HepG2 (cell line): ENCODE measurements at regions not wholly inside any gene's neighbourhood (a gene's known extent, or its start where the extent isn't known, plus 50 kb on each side); places are given as distances from the start of the nearest gene placed in this dataset.

Source experiments
- ATAC-seq: fragments of 200-7000 bp; cut with Tn5 transposase; 3 replicates; pipeline ENCODE4 v1.9.1; 2020; ENCODE audit warnings: mild to moderate bottlenecking, moderate library complexity
- BruUV-seq: library from RNA; stranded (reverse); fragments of 400-500 nt; replicated peaks from 2 replicates; lab custom pipeline; 2021; lab: Mats Ljungman, UMichigan
- CTCF ChIA-PET: fragments of 300-600 bp; formaldehyde crosslinking; extraction: SDS; loops from one replicate; lab custom pipeline; 2021; ENCODE audit warnings: low total read pairs, inconsistent platforms, low intra/inter-chr PET ratio; lab: Yijun Ruan, JAX
- POLR2A ChIA-PET: fragments of 350-600 bp; sonication (Branson Sonifier 250); formaldehyde crosslinking; loops from one replicate; lab custom pipeline; 2020; ENCODE audit warnings: antibody characterized with exemption, inconsistent platforms; lab: Yijun Ruan, JAX
- DNase-seq: peaks from one replicate; pipeline ENCODE4 v3.0.0-alpha.2; 2015; ENCODE audit warnings: low spot score
- FAIRE-seq: peaks from 3 replicates; lab custom pipeline; 2011; peaks lifted over from hg19 to GRCh38; lab: Jason Lieb, UNC
- H2AFZ ChIP-seq: one replicate; pipeline ENCODE4 v1.6.1; 2011; ENCODE audit warnings: low read length, inconsistent platforms
- H3K27ac ChIP-seq: fragments of 300-600 bp; 3 replicates; pipeline ENCODE4 v1.8.0; 2011; ENCODE audit warnings: mixed run types, mild to moderate bottlenecking, mixed read lengths, low read length, inconsistent platforms; ENCODE audit not compliant: insufficient read depth; ENCODE audit errors: extremely low read length
- H3K27me3 ChIP-seq, 2 experiments: fragments of 200-600 bp in 1 of 2; 2 replicates in 1 of 2; 3 replicates in 1 of 2; pipeline versions ENCODE4 v1.6.0 to v1.8.0; 2011; ENCODE audit warnings: low read length in 2 of 2, mild to moderate bottlenecking in 2 of 2, moderate library complexity in 2 of 2, inconsistent platforms in 1 of 2; ENCODE audit not compliant: insufficient read depth in 2 of 2, control insufficient read depth in 1 of 2
- H3K36me3 ChIP-seq, 2 experiments: fragments of 200-600 bp in 1 of 2; replicated peaks in 1 of 2; 2 replicates in 1 of 2; 3 replicates in 1 of 2; pipeline versions ENCODE4 v1.5.1 to v1.8.0; 2011; ENCODE audit warnings: low read length in 2 of 2, inconsistent platforms in 1 of 2; ENCODE audit not compliant: insufficient read depth in 2 of 2, control insufficient read depth in 1 of 2
- H3K4me1 ChIP-seq: 2 replicates; pipeline ENCODE4 v1.5.1; 2012; ENCODE audit warnings: low read length, inconsistent platforms; ENCODE audit not compliant: insufficient read depth
- H3K4me2 ChIP-seq: 2 replicates; pipeline ENCODE4 v1.6.0; 2011; ENCODE audit warnings: low read depth, low read length, inconsistent platforms
- H3K4me3 ChIP-seq, 3 experiments: fragments of 200-600 bp in 1 of 3; sonication (generic), shearing (Covaris generic) in 1 of 3; replicated peaks in 1 of 3; 2 replicates each; pipeline ENCODE4 v1.5.1; 2011 to 2016; ENCODE audit warnings: low read length in 3 of 3, inconsistent platforms in 2 of 3, low read depth in 2 of 3, mild to moderate bottlenecking in 2 of 3, control low read depth in 1 of 3, mixed read lengths in 1 of 3; ENCODE audit not compliant: insufficient read depth in 1 of 3
- H3K79me2 ChIP-seq: one replicate; pipeline ENCODE4 v1.6.1; 2011; ENCODE audit warnings: low read length, inconsistent platforms; ENCODE audit not compliant: insufficient read depth
- H3K9ac ChIP-seq: 2 replicates; pipeline ENCODE4 v1.6.0; 2011; ENCODE audit warnings: mild to moderate bottlenecking, low read depth, low read length, inconsistent platforms; ENCODE audit not compliant: insufficient read depth
- H3K9me3 ChIP-seq: 2 replicates; pipeline ENCODE4 v1.5.1; 2012; ENCODE audit warnings: mild to moderate bottlenecking, low read length
- H4K20me1 ChIP-seq: 2 replicates; pipeline ENCODE4 v1.6.0; 2011; ENCODE audit warnings: inconsistent platforms, mild to moderate bottlenecking, low read length, moderate library complexity; ENCODE audit not compliant: insufficient read depth
- ATF1 ChIP-seq: IDR thresholded peaks from 2 replicates; pipeline ENCODE4 v1.6.1; 2016; ENCODE audit warnings: mild to moderate bottlenecking, control low read depth
- FLYWCH1 ChIP-seq: sonication (generic); formaldehyde crosslinking; IDR thresholded peaks from 2 replicates; pipeline ENCODE4 v1.8.1; 2023; ENCODE audit warnings: mild to moderate bottlenecking, missing genetic modification reagents
- FOXA1 ChIP-seq, 2 experiments: fragments of 450-650 bp in 1 of 2; sonication (generic) in 1 of 2; formaldehyde crosslinking in 1 of 2; IDR thresholded peaks; 2 replicates each; pipeline versions ENCODE4 v1.4.0 to v1.6.1; 2016 to 2020; ENCODE audit warnings: missing genetic modification reagents in 1 of 2
- HDAC1 ChIP-seq: sonication (generic); formaldehyde crosslinking; IDR thresholded peaks from 2 replicates; pipeline ENCODE4 v1.5.1; 2020; ENCODE audit warnings: mild to moderate bottlenecking, missing genetic modification reagents
- HMG20A ChIP-seq: IDR thresholded peaks from 2 replicates; pipeline ENCODE4 v1.6.1; 2016; ENCODE audit warnings: borderline replicate concordance
- REPIN1 ChIP-seq: sonication (generic); formaldehyde crosslinking; IDR thresholded peaks from 2 replicates; pipeline ENCODE4 v1.8.0; 2022; ENCODE audit warnings: missing genetic modification reagents, low read depth, mild to moderate bottlenecking, borderline replicate concordance
- SMAD9 ChIP-seq: sonication (generic); formaldehyde crosslinking; IDR thresholded peaks from 2 replicates; pipeline ENCODE4 v1.5.1; 2020; ENCODE audit warnings: mild to moderate bottlenecking, missing genetic modification reagents
- WGBS: methylation state at CpG from one replicate; pipeline ENCODE4 v1.1.6; 2017; ENCODE audit warnings: low lambda C conversion rate; 5-methylcytosine and 5-hydroxymethylcytosine counted together
- in situ Hi-C: cut with HindIII; loops from 2 replicates; pipeline ENCODE4 v1.10.0; 2017; ENCODE audit warnings: low pct_unique_long_range_greater_than_20kb; ENCODE audit not compliant: extremely low pct_ligation_motif_present
- intact Hi-C: fragments of 100-400 bp; cut with micrococcal nuclease; formaldehyde crosslinking; loops from one replicate; pipeline ENCODE4 v1.10.0; 2022; ENCODE audit not compliant: unreplicated experiment
- TF ChIP-seq, protein P1 (sequence below): sonication (generic); formaldehyde crosslinking; IDR thresholded peaks from 2 replicates; pipeline ENCODE4 v1.5.0; 2020; ENCODE audit warnings: mild to moderate bottlenecking, missing genetic modification reagents
- TF ChIP-seq, protein P2 (sequence below): IDR thresholded peaks from 2 replicates; pipeline ENCODE4 v1.6.1; 2016
- TF ChIP-seq, protein P3 (sequence below): sonication (generic); formaldehyde crosslinking; IDR thresholded peaks from 2 replicates; pipeline ENCODE4 v1.8.0; 2023; ENCODE audit warnings: mild to moderate bottlenecking, missing genetic modification reagents
- TF ChIP-seq, protein P4 (sequence below): conservative IDR thresholded peaks from 2 replicates; pipeline ENCODE4 v1.6.1; 2018; ENCODE audit warnings: missing genetic modification reagents
- TF ChIP-seq, protein P5 (sequence below): sonication (generic); formaldehyde crosslinking; IDR thresholded peaks from 2 replicates; pipeline ENCODE4 v1.5.1; 2020; ENCODE audit warnings: missing genetic modification reagents, mild to moderate bottlenecking, borderline replicate concordance
- TF ChIP-seq, protein P6 (sequence below): sonication (generic); formaldehyde crosslinking; IDR thresholded peaks from 2 replicates; pipeline ENCODE4 v1.5.1; 2020; ENCODE audit warnings: missing genetic modification reagents, mild to moderate bottlenecking, borderline replicate concordance

DNA sequence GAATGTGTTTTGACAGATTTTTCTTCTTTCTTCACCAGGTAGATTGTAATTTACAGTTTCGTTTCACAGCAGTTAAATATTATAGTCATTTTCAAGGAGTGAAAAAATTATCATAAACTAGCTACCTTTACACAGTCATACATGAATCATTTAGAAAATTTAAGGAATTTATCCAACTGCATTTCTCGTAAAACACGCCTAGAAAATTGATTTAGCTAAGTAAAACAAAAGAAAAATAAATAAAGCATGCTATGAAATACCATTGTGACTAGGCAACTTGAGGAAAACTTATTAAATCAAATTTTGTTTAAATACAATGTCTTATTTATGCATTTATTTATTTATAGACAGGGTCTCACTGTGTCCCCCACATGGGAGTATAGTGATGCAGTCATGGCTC is 109.9 kb upstream of the EMB start (continued):
- TF ChIP-seq, protein P1, sequence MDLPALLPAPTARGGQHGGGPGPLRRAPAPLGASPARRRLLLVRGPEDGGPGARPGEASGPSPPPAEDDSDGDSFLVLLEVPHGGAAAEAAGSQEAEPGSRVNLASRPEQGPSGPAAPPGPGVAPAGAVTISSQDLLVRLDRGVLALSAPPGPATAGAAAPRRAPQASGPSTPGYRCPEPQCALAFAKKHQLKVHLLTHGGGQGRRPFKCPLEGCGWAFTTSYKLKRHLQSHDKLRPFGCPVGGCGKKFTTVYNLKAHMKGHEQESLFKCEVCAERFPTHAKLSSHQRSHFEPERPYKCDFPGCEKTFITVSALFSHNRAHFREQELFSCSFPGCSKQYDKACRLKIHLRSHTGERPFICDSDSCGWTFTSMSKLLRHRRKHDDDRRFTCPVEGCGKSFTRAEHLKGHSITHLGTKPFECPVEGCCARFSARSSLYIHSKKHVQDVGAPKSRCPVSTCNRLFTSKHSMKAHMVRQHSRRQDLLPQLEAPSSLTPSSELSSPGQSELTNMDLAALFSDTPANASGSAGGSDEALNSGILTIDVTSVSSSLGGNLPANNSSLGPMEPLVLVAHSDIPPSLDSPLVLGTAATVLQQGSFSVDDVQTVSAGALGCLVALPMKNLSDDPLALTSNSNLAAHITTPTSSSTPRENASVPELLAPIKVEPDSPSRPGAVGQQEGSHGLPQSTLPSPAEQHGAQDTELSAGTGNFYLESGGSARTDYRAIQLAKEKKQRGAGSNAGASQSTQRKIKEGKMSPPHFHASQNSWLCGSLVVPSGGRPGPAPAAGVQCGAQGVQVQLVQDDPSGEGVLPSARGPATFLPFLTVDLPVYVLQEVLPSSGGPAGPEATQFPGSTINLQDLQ = no peak
- TF ChIP-seq SMAD9 (CRISPR knock-in tag) = no peak

DNA sequence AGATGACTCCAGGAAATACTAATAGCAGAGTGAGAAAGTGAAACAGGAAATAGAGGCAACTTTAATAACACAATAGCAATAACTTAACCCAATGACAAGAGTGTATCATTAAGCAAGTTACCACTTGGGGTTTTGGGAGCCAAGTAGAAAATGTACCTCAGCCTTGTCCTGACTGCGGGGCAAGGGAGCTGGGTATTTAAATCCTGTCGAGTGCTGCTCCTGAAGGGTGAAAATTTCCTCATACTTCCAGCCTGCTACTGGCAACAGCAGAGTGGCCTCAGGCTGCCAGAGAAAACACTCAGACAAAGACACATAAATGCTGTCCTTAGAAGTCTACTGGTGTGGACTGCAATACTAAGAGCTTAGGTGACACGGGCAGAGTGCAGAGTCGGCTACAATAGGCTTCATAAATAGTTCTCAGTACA is 112.5 kb upstream of the EMB start:
- ChIA-PET CTCF (no interaction called here), POLR2A (no interaction called here)
- no peak for ATAC-seq
- H3K4me1 ChIP-seq = no peaks in the 10 kb centered on the region
- no peak overlapping the region for H3K9ac ChIP-seq
- DNase-seq = no peak
- no peak overlapping the region for H3K4me2 ChIP-seq
- no peaks in the 10 kb centered on the region for H3K27me3 ChIP-seq
- H3K4me3 ChIP-seq = no peak overlapping the region
- intact Hi-C loops = no loop called here
- H3K79me2 ChIP-seq = no peaks in the 10 kb centered on the region
- WGBS = 1% methylated on average over 4 of the region's 4 CpGs
- H4K20me1 ChIP-seq = no peaks in the 10 kb centered on the region
- FAIRE-seq = no peak
- H3K27ac ChIP-seq = no peak overlapping the region
- H2AFZ ChIP-seq = no peak overlapping the region
- peaks cover 10% of the 10 kb centered on the region for H3K9me3 ChIP-seq
- no peaks in the 10 kb centered on the region for H3K36me3 ChIP-seq
- no TSS peak for BruUV-seq
- in situ Hi-C loops = no loop called here
- TF ChIP-seq FOXA1 (IDR thresholded peaks at IDR 0.05) = no peak
- TF ChIP-seq FOXA1 (CRISPR knock-in tag; IDR thresholded peaks at IDR 0.05) = no peak
- TF ChIP-seq, protein P2, sequence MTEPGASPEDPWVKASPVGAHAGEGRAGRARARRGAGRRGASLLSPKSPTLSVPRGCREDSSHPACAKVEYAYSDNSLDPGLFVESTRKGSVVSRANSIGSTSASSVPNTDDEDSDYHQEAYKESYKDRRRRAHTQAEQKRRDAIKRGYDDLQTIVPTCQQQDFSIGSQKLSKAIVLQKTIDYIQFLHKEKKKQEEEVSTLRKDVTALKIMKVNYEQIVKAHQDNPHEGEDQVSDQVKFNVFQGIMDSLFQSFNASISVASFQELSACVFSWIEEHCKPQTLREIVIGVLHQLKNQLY (CRISPR knock-in tag) = no peak
- TF ChIP-seq, protein P3, sequence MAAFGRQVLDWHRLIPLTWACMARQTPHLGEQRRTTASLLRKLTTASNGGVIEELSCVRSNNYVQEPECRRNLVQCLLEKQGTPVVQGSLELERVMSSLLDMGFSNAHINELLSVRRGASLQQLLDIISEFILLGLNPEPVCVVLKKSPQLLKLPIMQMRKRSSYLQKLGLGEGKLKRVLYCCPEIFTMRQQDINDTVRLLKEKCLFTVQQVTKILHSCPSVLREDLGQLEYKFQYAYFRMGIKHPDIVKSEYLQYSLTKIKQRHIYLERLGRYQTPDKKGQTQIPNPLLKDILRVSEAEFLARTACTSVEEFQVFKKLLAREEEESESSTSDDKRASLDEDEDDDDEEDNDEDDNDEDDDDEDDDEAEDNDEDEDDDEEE (CRISPR knock-in tag) = no peak
- TF ChIP-seq HMG20A = no peak
- no peak for TF ChIP-seq FLYWCH1 (CRISPR knock-in tag)
- TF ChIP-seq, protein P4, sequence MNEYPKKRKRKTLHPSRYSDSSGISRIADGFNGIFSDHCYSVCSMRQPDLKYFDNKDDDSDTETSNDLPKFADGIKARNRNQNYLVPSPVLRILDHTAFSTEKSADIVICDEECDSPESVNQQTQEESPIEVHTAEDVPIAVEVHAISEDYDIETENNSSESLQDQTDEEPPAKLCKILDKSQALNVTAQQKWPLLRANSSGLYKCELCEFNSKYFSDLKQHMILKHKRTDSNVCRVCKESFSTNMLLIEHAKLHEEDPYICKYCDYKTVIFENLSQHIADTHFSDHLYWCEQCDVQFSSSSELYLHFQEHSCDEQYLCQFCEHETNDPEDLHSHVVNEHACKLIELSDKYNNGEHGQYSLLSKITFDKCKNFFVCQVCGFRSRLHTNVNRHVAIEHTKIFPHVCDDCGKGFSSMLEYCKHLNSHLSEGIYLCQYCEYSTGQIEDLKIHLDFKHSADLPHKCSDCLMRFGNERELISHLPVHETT (CRISPR knock-in tag) = no peak
- no peak for TF ChIP-seq REPIN1 (CRISPR knock-in tag)
- TF ChIP-seq ATF1 (CRISPR knock-in tag) = no peak
- TF ChIP-seq, protein P5, sequence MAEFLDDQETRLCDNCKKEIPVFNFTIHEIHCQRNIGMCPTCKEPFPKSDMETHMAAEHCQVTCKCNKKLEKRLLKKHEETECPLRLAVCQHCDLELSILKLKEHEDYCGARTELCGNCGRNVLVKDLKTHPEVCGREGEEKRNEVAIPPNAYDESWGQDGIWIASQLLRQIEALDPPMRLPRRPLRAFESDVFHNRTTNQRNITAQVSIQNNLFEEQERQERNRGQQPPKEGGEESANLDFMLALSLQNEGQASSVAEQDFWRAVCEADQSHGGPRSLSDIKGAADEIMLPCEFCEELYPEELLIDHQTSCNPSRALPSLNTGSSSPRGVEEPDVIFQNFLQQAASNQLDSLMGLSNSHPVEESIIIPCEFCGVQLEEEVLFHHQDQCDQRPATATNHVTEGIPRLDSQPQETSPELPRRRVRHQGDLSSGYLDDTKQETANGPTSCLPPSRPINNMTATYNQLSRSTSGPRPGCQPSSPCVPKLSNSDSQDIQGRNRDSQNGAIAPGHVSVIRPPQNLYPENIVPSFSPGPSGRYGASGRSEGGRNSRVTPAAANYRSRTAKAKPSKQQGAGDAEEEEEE (CRISPR knock-in tag) = no peak
- TF ChIP-seq, protein P6, sequence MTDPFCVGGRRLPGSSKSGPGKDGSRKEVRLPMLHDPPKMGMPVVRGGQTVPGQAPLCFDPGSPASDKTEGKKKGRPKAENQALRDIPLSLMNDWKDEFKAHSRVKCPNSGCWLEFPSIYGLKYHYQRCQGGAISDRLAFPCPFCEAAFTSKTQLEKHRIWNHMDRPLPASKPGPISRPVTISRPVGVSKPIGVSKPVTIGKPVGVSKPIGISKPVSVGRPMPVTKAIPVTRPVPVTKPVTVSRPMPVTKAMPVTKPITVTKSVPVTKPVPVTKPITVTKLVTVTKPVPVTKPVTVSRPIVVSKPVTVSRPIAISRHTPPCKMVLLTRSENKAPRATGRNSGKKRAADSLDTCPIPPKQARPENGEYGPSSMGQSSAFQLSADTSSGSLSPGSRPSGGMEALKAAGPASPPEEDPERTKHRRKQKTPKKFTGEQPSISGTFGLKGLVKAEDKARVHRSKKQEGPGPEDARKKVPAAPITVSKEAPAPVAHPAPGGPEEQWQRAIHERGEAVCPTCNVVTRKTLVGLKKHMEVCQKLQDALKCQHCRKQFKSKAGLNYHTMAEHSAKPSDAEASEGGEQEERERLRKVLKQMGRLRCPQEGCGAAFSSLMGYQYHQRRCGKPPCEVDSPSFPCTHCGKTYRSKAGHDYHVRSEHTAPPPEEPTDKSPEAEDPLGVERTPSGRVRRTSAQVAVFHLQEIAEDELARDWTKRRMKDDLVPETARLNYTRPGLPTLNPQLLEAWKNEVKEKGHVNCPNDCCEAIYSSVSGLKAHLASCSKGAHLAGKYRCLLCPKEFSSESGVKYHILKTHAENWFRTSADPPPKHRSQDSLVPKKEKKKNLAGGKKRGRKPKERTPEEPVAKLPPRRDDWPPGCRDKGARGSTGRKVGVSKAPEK (CRISPR knock-in tag) = no peak
- no peak for TF ChIP-seq HDAC1 (CRISPR knock-in tag)
